KMS-11 (cell line): ENCODE measurements at regions not wholly inside any gene's neighbourhood (a gene's known extent, or its start where the extent isn't known, plus 50 kb on each side); places are given as distances from the start of the nearest gene placed in this dataset.

Source experiments
- H2AFZ ChIP-seq: fragments of 200-600 bp; sonication (generic); 2 replicates; pipeline ENCODE4 v1.6.1; 2016; ENCODE audit warnings: antibody characterized with exemption, mixed run types, low read depth
- H3K27ac ChIP-seq: fragments of 200-600 bp; sonication (generic); 2 replicates; pipeline ENCODE4 v1.6.1; 2016; ENCODE audit warnings: mild to moderate bottlenecking, mixed run types
- H3K27me3 ChIP-seq: fragments of 200-600 bp; sonication (generic); 2 replicates; pipeline ENCODE4 v1.6.1; 2017; ENCODE audit warnings: mild to moderate bottlenecking, low read depth, mixed run types, moderate library complexity; ENCODE audit not compliant: insufficient read depth
- H3K36me3 ChIP-seq: fragments of 200-600 bp; sonication (generic); 2 replicates; pipeline ENCODE4 v1.6.1; 2017; ENCODE audit warnings: mild to moderate bottlenecking, mixed run types; ENCODE audit not compliant: insufficient read depth
- H3K4me1 ChIP-seq: fragments of 200-600 bp; sonication (generic); 2 replicates; pipeline ENCODE4 v1.6.1; 2016; ENCODE audit warnings: mild to moderate bottlenecking, low read depth, mixed run types; ENCODE audit not compliant: poor library complexity, severe bottlenecking
- H3K4me2 ChIP-seq: fragments of 200-600 bp; sonication (generic); 2 replicates; pipeline ENCODE4 v1.7.0; 2016; ENCODE audit warnings: mild to moderate bottlenecking, mixed run types
- H3K4me3 ChIP-seq: fragments of 200-600 bp; sonication (generic); IDR thresholded peaks from 2 replicates; pipeline ENCODE4 v1.6.1; 2017; ENCODE audit warnings: low read depth, low read length, mixed read lengths; ENCODE audit not compliant: insufficient read depth
- H3K79me2 ChIP-seq: fragments of 200-600 bp; sonication (generic); 2 replicates; pipeline ENCODE4 v1.6.1; 2016; ENCODE audit warnings: low read depth, mixed run types; ENCODE audit not compliant: insufficient read depth
- H3K9ac ChIP-seq: fragments of 200-600 bp; sonication (generic); 2 replicates; pipeline ENCODE4 v1.6.1; 2016; ENCODE audit warnings: mild to moderate bottlenecking, mixed run types
- H4K20me1 ChIP-seq: fragments of 200-600 bp; sonication (generic); 2 replicates; pipeline ENCODE4 v1.6.1; 2016; ENCODE audit warnings: mild to moderate bottlenecking, mixed run types; ENCODE audit not compliant: insufficient read depth
- CTCF ChIP-seq: fragments of 200-600 bp; sonication (generic); conservative IDR thresholded peaks from 2 replicates; pipeline ENCODE4 v1.6.1; 2017; ENCODE audit warnings: low read depth, mild to moderate bottlenecking, antibody characterized with exemption, low read length, moderate library complexity, mixed read lengths

DNA sequence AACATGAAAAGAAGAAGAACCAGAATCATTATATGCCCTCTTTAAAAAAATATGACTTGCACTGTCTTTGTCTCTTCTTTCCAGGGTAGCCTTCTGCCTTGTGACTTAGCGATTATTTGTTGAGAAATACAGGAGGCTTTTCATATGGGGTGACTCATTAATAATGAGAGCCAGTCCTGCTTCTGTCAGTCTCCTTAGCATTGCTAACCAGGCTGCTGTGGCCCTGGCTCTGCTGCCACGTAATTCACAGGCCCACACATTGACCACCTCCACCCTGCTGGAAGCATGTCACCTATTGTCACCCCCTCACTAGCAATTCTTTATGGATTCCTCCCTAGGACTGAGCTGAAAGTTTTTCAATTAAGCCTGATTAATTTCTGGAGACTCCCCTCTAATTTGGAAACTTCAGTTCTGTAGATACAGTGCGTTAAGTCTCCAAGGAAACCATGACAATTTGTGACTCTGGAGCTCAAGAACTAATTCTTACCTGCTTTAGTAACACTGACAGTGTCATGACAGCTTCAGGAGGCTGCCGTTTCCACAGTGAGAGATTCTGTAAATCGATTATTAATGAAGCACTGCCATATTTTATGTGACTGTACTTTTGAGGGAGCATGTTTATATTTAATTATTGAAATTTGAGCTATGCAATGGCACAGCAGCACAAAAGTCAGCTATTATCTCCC is 267.9 kb upstream of the SP8 start:
- Histone ChIP-seq H4K20me1 (no peaks in the 10 kb centered on the region), H3K27me3 (no peaks in the 10 kb centered on the region), H2AFZ (no peak overlapping the region), H3K79me2 (no peaks in the 10 kb centered on the region), H3K9ac (no peak overlapping the region), H3K36me3 (no peaks in the 10 kb centered on the region), H3K4me3 (no peak overlapping the region), H3K4me1 (peaks cover 4% of the 10 kb centered on the region), H3K27ac (no peak overlapping the region), H3K4me2 (no peak overlapping the region)
- no peak for TF ChIP-seq CTCF

DNA sequence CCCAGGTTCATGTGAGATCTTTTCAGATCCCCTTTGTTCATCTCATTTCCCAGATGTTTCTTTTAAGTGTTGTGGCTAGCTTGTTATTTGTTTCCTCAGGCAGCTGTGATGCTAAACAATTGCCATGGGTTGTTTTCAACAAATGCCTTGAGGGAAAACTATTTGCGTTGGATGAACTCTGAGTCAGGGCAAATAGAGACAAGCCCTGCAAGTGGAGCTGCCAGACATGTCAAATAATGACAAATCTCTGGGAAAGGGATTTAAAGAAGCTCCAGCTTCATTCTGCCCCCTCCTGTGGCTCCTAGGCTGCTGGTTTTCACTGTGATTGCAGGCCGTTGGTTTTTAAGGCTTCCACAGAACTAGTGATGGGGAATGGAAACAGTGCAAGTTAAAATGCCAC is 272.4 kb upstream of the SP8 start:
- no peaks in the 10 kb centered on the region for H3K79me2 ChIP-seq
- no peak for TF ChIP-seq CTCF

DNA sequence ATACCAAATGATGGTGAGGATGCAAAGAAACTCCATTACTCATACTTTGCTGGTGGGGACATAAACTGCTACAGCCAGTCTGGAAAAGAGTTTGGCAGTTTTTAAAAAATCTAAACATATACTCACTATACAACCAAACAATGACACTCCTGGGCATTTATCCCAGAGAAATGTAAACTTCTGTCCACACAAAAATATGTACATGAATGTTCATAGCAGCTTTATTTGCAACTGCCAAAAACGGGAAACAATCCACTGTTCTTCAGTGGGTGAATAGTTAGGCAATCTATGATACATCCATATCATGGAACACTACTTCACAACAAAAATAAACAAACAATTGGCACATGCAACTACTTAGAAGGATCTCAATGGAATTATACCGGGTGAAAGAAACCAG is 276.4 kb upstream of the SP8 start:
- H4K20me1 ChIP-seq = no peaks in the 10 kb centered on the region
- H3K9ac ChIP-seq = no peak overlapping the region
- no peak overlapping the region for H3K4me3 ChIP-seq
- H2AFZ ChIP-seq = no peak overlapping the region
- no peaks in the 10 kb centered on the region for H3K27me3 ChIP-seq
- H3K79me2 ChIP-seq = no peaks in the 10 kb centered on the region
- no peak overlapping the region for H3K27ac ChIP-seq
- no peaks in the 10 kb centered on the region for H3K36me3 ChIP-seq
- TF ChIP-seq CTCF = no peak
- no peak overlapping the region for H3K4me2 ChIP-seq
- no peaks in the 10 kb centered on the region for H3K4me1 ChIP-seq

More for the DNA sequence above, 272.4 kb upstream of the SP8 start:
- Histone ChIP-seq H3K4me2 (no peak overlapping the region), H2AFZ (no peak overlapping the region), H3K4me3 (no peak overlapping the region), H4K20me1 (no peaks in the 10 kb centered on the region), H3K27me3 (no peaks in the 10 kb centered on the region), H3K36me3 (no peaks in the 10 kb centered on the region), H3K4me1 (peaks cover 4% of the 10 kb centered on the region), H3K27ac (no peak overlapping the region), H3K9ac (no peak overlapping the region)

- no peak overlapping the region for H2AFZ ChIP-seq
- no peaks in the 10 kb centered on the region for H3K4me1 ChIP-seq
- no peaks in the 10 kb centered on the region for H3K36me3 ChIP-seq
- no peak overlapping the region for H3K9ac ChIP-seq
- no peak overlapping the region for H3K4me3 ChIP-seq
- no peak overlapping the region for H3K4me2 ChIP-seq
- no peaks in the 10 kb centered on the region for H3K79me2 ChIP-seq
- H3K27me3 ChIP-seq = no peaks in the 10 kb centered on the region
- no peak overlapping the region for H3K27ac ChIP-seq
- H4K20me1 ChIP-seq = no peaks in the 10 kb centered on the region
- no peak for TF ChIP-seq CTCF
Observed at GRCh38 chr7:21064698-21065648, 278.3 kb upstream of the SP8 start.
